ENCODE measurements at regions not wholly inside any gene's neighbourhood (a gene's known extent, or its start where the extent isn't known, plus 50 kb on each side); places are given as distances from the start of the nearest gene placed in this dataset.

DNA sequence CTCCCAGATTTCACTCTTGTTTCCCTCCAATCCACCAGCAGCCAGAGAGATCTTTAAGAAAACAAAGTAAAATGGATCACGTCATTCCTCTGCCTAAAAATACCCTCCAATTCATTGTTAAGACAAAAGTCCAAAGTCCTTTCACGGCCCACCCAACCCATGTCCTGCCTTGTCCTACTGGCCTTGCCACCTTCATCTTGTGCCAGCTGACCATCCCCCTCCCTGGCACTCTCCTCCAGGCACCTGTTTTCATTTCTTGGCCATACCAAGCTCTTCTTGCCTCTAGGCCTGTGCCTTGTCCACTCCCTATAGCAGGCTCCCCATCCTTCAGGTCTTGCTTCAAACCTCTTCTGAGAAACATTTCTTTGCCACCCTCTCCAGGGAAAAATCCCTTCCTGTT, 307.6 kb downstream of the MSX2 start:
- ATAC-seq (no peak), DNase-seq (ENCODE audit: missing footprints) (no peak)
- intact Hi-C loops (cut with DNase I): no loop called here

DNA sequence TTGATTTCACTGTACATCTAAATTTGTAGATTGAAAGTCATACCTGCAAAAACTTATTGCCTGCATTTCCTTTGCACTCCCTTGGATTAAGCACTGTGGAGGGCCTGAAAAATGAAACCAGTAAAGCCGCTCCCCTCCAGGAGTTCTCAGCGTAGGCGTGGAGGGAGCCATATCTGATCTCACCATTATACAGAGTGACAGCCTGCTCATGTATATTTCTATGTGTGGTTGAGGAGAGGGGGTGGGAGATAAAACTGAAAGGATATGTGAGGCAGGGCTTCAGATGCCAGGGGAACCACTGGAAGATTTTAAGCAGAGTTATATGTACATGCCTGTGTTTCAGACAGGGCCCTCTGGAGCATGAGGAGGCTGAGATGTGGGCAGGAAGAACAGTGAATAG, 303.0 kb downstream of the MSX2 start:
- no peak for ATAC-seq
- DNase-seq (ENCODE audit: missing footprints): no peak
- intact Hi-C loops (cut with DNase I): no loop called here

GRCh38 chr5:175025077-175025476, 300.7 kb downstream of the MSX2 start:
- intact Hi-C loops (cut with DNase I): no loop called here
- no peak for ATAC-seq

GRCh38 chr5:175021841-175022625, 297.7 kb downstream of the MSX2 start:
- no peak for ATAC-seq
- DNase-seq (ENCODE audit: missing footprints): no peak
- intact Hi-C loops (cut with DNase I): no loop called here

More at GRCh38 chr5:175025077-175025476, 300.7 kb downstream of the MSX2 start:
- no peak for DNase-seq (ENCODE audit: missing footprints)

DNA sequence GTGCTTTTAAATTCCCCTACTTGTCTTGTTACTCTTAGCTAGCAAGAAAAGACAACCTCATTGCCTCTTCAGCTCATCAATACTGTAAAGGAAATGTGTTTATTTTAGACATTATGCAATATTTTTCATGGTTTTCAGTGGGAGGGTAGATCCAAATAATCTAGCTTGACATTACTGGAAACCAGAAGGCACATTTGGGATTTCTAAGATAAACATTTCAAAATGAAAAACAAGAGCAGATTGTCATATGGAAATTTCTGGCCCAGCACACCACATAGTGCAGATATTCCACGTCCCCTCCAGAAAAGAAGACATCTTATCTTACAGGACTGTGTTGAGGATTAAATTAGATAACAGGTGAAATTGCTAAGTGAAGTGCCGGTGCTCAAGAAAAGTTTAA, 296.9 kb downstream of the MSX2 start:
- no peak for ATAC-seq
- intact Hi-C loops (cut with DNase I): no loop called here
- DNase-seq (ENCODE audit: missing footprints): no peak

DNA sequence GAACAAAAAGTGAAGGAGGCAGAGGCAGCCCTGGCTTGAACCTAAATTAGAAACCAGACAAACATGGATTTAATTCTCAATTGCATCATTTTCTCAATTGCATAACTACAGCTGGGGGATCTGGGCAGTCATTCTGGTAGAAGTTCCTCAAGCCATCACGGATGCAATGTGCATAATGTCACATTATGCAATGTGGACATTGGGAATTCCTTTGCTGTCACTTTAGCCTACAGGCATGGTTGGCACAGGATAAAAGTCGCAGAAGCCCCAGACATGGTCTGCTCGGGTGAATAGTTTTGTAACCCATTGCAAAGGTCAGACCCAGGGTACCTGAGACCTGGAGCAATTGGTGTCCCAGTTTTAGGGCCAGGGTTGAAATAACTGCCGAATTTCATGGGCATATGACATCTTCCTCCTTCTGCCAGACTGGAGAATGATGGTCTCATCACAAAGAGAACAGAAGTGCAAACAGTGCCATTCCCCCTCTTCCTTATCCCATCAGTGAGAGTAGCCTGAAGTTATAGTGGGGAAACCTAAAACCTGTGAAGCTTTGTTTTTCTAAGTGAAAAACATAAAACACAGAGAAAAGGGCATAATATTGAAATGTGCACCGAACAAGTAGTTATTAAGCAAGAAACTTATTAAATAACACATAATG, 290.8 kb downstream of the MSX2 start:
- DNase-seq (ENCODE audit: missing footprints) (no peak), ATAC-seq (peak; percentile 52)
- intact Hi-C loops (cut with DNase I): no loop called here

- intact Hi-C loops (cut with DNase I): no loop called here
- no peak for DNase-seq (ENCODE audit: missing footprints)
- no peak for ATAC-seq
These were observed 288.9 kb downstream of the MSX2 start for GRCh38 chr5:175013251-175013650.

- DNase-seq (ENCODE audit: missing footprints): no peak
- intact Hi-C loops (cut with DNase I): no loop called here
- no peak for ATAC-seq
These were observed 287.9 kb downstream of the MSX2 start for GRCh38 chr5:175012267-175012666.

DNA sequence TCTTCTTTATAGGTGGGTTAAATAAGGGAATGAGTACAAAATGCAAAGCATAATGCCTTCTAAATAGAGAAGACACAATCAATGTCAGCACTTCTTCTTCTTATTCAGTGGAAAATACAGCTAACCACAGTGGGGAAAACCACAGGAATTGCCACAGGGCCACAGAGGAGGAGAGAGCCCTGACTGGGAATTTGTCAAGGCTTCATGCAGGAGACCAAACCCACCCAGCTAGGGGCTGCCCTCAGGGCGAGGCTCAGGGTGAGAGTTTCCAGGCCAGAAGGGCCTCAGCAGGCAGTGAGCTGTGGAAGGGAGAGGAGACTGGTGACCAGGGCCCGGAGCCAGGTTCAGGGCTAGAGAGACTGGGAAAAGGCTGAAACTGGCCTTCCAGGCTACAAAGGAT, 279.1 kb downstream of the MSX2 start:
- intact Hi-C loops (cut with DNase I): no loop called here
- ATAC-seq (no peak), DNase-seq (ENCODE audit: missing footprints) (no peak)

- ATAC-seq (no peak), DNase-seq (ENCODE audit: missing footprints) (no peak)
- intact Hi-C loops (cut with DNase I): no loop called here
These were observed 277.7 kb downstream of the MSX2 start for GRCh38 chr5:175001876-175002645.

DNA sequence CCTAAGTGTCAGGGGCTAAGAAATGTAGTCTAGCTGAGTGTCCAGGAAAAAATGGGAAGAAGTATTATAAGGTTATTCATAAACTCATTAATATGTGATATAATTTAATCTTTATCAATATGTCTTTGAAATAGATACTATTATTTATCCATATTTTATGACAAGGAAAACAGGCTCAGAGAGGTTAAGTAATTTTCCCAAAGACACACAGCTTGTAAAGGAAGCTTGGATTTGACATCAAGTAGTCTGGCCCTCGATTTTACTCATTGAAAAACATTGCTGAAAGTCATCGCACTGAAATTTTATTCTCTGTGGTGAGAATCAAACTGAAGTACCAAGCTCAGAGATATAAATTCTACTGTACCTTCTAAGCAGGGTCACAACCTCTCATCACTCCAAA, 276.9 kb downstream of the MSX2 start:
- ATAC-seq (no peak), DNase-seq (ENCODE audit: missing footprints) (no peak)
- intact Hi-C loops (cut with DNase I): no loop called here

DNA sequence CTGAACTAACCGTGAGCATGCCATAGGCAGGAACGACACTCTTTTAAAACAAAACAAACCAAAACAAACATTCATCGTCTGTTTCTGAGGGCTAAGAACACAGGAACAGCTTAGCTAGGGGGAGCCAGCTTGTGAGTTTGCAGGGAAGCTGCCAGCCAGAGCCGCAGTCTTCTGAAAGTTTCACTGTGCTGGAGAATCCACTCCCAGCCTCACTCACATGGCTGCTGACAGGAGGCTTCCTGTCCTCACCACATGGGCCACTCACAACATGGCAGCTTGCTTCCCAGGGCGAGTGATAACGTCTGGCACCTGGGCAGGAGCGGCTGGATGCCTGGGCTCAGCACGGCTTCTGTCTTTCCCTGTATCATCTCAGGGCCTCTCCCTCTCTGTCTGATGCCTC, 275.2 kb downstream of the MSX2 start:
- intact Hi-C loops (cut with DNase I): no loop called here
- DNase-seq (ENCODE audit: missing footprints) (no peak), ATAC-seq (no peak)

DNA sequence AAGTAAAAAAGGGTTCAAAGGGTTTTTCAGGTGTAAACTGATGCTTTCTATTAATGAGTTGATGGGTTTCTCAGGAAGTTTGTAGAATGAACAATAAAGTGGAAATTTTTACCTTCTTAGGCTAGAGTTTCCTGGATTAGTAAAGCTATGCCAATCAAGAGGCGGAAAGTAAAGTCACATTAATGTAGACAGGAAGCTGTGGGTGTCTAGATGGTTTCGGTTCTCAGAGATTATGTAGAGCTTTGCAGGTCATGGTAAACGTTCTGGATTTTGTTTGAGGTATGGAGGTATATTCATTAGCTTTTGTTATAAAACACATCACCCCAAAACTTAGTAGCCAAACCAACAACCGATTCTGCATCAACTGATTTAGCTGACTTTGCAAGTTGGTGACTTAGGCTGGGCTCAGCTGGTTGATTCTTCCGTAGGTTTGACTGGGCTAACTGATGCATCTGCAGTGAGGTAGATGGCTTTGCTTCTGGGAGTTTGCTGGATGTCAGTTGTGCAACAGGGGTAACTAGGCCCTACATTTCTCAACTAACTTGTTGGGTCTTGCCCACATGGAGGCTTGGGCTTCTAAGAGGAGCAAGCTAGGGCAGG, 273.8 kb downstream of the MSX2 start:
- no peak for DNase-seq (ENCODE audit: missing footprints)
- no peak for ATAC-seq
- intact Hi-C loops (cut with DNase I): no loop called here

DNA sequence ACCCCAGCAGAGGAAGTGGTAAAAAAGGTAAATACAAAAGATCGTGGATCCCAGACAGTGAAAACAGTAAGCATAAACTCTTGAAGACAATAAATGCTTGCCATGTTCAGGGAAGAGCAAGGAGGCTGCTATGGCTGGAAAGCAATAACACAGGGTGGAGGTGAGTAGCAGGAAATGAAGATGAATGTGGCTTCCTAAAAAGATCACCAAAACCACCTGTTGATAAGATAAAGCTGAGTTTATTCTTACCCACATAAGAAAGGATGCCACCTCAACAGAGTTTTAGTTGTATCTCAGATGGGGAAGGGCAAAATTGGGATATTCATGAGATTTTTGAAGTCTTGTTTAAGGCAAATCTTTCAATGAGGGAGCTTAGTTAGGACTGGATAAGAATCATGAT, 273.3 kb downstream of the MSX2 start:
- DNase-seq (ENCODE audit: missing footprints) (no peak), ATAC-seq (no peak)
- intact Hi-C loops (cut with DNase I): no loop called here

GRCh38 chr5:174996941-174997340, 272.6 kb downstream of the MSX2 start:
- intact Hi-C loops (cut with DNase I): no loop called here
- ATAC-seq (no peak), DNase-seq (ENCODE audit: missing footprints) (no peak)

GRCh38 chr5:174995827-174996226, 271.4 kb downstream of the MSX2 start:
- DNase-seq (ENCODE audit: missing footprints): no peak
- intact Hi-C loops (cut with DNase I): no loop called here
- no peak for ATAC-seq

DNA sequence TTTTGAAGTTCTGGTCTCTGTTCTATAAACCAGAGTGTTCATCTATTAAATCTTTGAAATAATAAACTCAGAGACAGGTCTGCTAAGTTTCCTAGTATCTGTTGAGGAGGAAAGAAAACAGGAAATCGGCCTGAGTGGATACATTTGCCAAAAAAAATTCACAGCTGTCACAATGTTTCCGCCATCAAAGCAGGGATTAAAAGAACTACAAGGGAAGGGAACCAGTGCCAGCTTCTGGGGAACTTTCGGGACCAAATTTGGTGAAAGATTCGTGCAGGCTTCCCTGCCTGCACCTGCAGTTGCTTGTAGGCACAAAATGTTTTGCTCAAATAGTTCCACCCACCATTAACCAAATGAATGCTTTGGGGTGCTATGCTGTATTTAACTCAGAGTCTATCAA, 267.5 kb downstream of the MSX2 start:
- ATAC-seq: no peak
- intact Hi-C loops (cut with DNase I): no loop called here

GRCh38 chr5:174990909-174991308, 266.5 kb downstream of the MSX2 start:
- DNase-seq (ENCODE audit: missing footprints) (peak; percentile 63), ATAC-seq (peak; percentile 89)
- intact Hi-C loops (cut with DNase I): no loop called here

More for the DNA sequence above, 267.5 kb downstream of the MSX2 start:
- no peak for DNase-seq (ENCODE audit: missing footprints)

DNA sequence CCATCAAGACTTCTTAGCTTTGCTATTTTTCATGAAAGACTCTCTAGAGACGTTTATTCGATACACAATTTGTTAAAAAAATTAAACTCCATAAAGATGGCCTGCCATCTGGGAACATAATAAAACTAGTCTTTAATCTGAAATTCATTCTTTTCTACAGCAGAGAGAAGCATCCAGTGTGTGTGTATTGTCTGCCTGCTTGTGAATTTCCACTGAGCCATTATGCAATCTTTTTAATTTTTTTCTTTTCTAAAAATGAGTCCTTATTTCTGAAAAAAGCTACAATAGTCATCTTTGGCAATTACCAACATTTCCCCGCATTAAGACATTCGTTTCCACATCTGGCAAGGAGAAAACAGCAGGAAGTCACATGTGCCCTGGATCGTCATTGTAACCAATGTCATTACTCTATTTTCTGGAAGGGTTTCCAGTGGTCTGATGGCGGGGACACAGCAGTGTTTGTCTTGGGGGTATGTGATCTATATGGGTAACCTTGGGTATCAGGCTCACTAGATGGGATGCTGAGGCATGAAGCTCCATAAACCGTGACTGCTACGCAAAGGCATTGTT, 263.1 kb downstream of the MSX2 start:
- intact Hi-C loops (cut with DNase I): no loop called here
- DNase-seq (ENCODE audit: missing footprints) (no peak), ATAC-seq (peak; percentile 53)

Data from Right ventricle myocardium inferior (tissue), 1 donor.